ENCODE measurements at regions not wholly inside any gene's neighbourhood (a gene's known extent, or its start where the extent isn't known, plus 50 kb on each side); places are given as distances from the start of the nearest gene placed in this dataset.

DNA sequence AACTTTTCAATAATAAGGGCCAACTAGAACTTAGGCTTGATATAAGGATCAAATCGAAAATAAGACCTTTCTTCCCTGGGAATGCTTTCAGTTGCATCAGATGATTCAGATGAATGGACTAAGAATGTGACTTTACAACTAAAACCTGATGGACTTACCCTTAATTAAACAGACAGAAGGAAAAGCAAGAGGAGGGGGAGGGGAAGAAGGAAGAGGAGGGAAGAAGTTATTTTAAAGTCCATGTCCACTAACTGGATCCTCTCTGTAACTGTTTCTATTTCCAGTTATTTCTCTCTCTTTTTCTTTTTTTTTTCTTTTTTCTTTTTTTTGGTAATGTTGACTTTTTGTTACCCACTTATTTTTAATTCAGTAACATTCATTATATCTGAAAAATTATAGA is 486.0 kb downstream of the MAFB start:
- DNase-seq = no peak

DNA sequence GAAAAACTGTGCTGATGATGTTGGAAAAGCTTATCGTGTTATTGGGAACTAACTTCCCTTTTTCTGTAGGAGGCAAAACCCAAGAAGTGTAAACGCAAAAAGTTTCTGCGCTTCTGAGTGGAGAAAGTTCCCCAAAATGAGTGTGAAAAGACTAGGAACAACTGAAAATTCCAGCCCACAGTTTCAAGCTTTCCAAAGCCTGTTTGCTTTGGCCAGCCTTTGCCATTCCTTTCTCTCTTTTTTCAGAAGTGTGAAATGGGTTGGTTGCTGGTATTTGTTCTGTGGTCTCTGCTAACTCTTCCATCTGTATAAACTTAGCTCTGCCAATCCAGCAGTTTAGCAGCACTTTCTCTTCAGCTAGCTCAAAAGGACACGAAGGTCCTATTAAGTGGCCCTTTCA is 491.3 kb downstream of the MAFB start:
- peak; percentile 90 for DNase-seq

DNA sequence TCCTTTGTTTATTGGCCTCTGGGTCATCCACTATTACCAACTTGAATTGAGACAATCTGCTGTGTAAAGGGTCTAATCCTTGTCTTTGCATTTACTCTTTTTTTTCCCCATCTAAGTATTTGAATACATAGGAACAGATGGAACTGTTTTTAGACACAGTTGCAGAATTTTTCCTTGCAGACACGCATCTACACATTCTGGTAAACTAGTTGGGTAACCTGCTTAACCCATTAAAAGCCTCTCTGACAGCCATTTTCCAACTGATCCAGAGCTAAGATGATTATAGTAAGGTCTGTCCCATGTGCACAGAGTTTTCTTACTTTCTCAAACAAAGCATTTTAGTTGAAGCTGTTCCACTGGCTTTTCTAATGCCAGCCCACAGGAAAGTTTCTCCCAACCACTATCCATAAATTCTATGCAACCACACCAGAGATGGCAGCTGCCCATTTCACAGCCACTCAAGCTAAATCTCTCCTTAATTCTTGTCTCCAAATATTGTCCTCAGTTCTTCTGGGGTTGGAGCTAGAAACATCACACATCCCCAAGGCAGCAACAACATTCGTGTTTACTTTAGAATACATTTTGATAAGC is 492.1 kb downstream of the MAFB start:
- DNase-seq = peak; percentile 56

DNA sequence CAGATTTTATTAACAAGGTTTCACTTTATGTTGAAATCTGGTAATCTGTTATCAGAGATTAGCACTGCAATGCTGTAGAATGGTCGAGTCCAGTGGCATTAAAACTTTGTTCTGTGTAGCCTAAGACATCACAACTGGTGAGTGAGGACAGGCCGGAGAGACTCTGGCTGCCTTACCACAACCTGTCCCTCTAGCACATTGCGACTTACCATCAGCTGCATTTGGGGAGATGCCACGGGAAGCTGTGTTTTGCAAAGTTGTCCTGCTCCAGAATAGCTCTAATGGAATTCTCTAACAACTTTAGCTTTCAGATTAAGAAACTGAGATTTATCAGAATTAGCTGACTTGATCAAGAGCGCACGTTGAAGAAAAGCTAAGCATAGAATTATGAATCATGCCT is 493.3 kb downstream of the MAFB start:
- no peak for DNase-seq

- DNase-seq = no peak
These were observed 496.5 kb downstream of the MAFB start for GRCh38 chr20:40192529-40192928.

GRCh38 chr20:40192081-40192480 is 497.0 kb downstream of the MAFB start:
- peak; percentile 56 for DNase-seq

- DNase-seq = no peak
These were observed 497.5 kb downstream of the MAFB start for GRCh38 chr20:40191573-40191972.

DNA sequence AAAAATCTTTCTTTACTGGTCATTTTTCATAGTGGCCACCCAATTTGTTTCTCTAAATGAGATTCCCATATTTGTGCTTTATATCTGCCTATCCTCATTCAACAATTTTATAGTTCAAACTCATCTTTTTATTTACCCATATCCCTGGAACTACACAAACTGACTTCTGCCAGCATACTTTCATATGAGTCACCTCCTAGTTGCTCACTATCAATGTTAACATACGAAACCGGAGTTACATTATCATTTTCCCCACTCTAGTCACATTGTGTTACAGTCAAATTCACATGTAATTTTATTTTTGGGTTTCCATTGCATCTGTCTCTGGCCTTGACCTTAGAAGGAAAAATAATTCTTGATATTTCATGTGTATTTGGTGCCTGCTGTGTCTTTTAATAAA is 499.4 kb downstream of the MAFB start:
- peak; percentile 57 for DNase-seq

DNA sequence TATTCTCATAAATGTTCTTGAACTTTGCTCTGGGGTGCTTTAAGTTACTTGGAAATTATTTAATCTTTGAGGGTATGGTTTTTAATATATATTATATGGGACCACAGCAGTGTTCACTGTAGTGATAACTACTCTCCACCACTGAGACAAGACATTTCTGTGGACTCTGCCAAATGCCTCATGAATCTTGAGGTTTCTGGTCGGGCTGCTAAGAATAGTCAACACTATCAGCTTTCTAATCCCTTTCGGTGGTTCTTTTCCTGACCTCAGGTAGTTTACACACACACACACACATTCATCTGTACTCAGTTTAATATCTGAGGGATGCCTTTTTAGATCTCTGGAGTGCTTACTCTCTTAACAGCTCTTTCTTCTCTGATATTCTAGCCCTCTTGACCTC is 500.7 kb downstream of the MAFB start:
- DNase-seq = no peak

- no peak for DNase-seq
These were observed 502.2 kb downstream of the MAFB start for GRCh38 chr20:40186826-40187225.

DNA sequence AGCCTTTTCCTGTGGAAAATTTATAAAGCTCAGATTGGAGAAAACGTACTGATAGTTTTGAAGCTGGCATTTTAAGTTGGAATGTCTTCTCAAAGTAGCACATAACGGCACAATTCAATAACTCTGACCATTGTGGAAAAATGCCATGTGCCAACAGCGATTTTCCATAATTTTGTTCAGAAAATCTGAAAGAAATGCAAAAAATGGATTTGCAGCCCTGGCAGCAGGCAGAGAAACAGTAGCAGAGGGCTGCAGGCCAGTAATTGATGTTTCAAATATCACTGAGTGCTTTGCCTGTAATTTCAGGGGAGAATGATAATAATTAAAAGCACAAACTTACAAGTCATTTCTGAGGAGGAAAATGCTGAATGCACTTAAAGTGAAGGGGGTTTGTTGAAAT is 507.4 kb downstream of the MAFB start:
- no peak for DNase-seq

- no peak for DNase-seq
These were observed 512.8 kb downstream of the MAFB start for GRCh38 chr20:40176098-40176841.

GRCh38 chr20:40175296-40175695 is 513.7 kb downstream of the MAFB start:
- DNase-seq = no peak

DNA sequence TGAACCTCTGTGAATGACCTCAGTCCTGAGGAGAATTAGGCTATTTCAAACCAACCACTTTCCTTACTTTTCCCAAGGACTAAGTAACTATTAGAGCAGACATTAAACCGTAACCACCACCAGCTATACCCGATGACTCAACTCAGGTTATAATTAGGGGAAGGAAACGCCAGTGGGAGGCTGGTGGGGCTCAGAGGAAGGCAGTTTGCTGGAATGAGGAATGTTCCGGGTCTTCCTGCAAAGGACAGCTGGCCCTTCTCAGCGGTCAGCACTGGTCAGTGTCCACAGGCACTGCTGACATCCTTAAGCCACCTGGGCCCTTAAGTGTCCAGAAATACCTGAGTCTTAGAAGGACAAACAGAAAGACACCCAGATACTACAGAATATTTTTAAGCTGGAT is 515.2 kb downstream of the MAFB start:
- no peak for DNase-seq

DNA sequence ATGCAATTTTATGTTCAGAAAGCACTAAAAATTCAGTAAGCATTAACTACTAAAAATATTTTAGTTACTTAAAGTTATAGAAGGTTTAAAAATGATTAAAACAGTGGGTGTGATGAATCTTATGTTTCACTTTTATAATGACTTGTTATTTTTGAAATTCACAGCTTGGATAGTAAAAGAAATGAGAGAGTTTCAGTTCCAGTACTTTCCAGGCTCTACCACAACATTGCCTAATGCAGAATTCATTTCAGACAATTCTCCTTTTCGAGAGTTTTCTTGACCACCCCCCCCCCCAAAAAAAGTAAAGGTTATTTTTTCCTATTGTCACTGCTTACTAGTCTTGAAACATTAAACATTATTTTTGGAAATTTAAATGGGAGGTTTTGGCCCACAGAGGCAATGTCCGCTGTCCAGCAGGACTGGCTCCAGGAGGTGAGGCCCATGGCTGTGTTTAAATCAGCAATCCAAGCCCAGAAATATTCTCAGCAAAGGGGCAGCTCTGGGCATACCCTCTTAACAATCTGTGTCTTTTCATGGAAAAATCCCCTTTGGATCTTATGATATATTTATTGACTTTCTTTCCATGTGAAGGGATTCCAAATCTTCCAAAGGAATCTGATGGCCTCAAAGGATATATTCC is 519.9 kb downstream of the MAFB start:
- no peak for DNase-seq

GRCh38 chr20:40161391-40161790 is 527.6 kb downstream of the MAFB start:
- no peak for DNase-seq

GRCh38 chr20:40160097-40160550 is 528.9 kb downstream of the MAFB start:
- peak; percentile 68 for DNase-seq

- DNase-seq = no peak
These were observed 529.8 kb downstream of the MAFB start for GRCh38 chr20:40159276-40159675.

DNA sequence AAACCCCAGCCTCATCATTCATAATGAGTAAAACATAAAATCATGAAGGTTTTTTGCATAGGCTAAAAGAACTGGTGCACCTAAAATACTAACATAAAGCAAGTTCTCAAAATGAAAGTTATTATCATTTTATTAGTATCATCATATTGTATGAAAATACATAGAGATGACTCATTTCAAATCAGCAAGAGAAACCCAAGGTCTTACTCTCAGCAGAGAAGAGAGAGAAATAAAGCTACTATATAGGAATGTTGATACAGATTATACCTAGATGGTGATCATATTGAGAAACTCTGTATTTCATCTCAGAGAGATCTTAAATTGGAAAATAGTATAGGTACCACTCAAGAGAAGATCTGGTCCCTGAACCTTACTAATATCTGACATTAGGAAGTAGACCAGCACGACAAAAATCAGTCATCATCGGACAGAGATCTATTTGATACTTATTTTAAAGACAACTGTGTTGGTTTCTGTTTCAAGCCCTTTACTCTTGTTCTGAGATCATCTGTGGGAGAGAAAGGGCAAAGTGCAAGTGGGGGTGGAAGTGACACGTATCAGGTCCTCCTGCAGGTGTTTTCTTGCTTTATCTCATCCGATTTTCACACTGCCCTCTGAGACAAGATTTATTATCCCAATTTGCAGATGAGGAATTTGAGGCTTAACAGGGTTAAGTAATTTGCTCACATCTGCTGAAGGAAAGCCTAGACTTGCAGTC is 532.3 kb downstream of the MAFB start:
- no peak for DNase-seq

GRCh38 chr20:40154514-40154913 is 534.5 kb downstream of the MAFB start:
- no peak for DNase-seq

DNA sequence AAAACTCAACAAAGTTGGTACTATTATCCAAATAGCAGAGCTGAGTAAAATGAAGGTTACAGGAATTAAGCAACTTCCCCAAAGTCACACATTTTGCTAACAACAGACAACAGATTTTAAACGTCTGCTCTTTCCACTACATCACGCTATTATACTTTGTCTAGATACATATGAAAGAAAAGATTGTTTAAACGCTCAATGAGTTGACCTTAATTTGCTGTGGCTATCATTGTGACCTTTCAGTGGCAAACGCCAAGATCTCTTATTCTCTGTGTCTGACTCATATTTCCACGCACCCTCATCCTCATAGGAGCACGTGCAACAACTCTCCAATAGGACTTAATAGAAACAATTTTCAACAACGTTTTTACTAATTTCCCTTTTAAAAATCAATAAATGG is 540.1 kb downstream of the MAFB start:
- DNase-seq = no peak

- DNase-seq = no peak
These were observed 543.0 kb downstream of the MAFB start for GRCh38 chr20:40146071-40146470.

DNA sequence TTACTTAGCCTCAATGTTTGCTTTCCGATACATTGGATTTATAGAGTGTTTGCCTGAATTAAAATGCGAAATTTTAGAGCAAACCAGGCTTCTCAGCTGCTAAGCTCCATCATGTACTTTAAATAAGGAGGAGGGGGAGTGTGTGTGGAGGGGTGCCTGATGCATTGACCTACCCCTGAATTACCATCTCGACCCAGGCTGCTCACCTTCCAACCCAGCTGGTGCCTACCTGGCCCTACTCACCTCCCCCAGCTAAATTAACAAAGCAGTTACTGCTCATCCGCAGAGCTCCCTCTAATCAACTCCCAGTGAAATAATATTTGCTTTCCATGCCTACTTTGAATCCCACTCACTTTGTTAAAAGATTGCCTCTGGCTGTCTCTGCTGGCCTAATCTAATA is 544.5 kb downstream of the MAFB start:
- no peak for DNase-seq

Measured in fibroblast of skin of scalp (primary cell).